CD1c-positive myeloid dendritic cell (primary cell): ENCODE measurements at regions not wholly inside any gene's neighbourhood (a gene's known extent, or its start where the extent isn't known, plus 50 kb on each side); places are given as distances from the start of the nearest gene placed in this dataset.
"Not testable (repeated sequence)": the region's sequence is repeated elsewhere in the genome, so short reads cannot be mapped to it uniquely, and the experiment has no call there.

Source experiments
- DNase-seq: peaks from one replicate; pipeline ENCODE4 v3.0.0-alpha.2; 2016; ENCODE audit errors: extremely low spot score

DNA sequence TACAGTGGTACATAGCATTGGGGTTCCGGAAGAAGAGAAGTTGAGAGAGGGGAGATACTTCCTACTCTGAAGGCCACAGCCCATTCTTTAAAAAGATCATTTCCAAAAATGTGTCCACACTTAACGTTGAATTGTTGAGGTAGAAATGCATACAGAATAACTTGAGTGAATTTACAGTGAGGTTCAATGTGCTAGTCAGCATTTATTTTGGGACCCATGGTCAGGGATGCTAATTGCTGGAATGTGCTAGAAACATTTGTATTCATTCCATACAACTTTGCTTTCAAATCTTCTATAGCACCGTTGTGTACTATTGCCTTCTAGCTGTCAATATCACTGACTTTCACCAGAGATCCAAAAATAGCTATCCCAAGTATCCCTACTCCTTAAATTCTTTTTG lies 325.9 kb downstream of the SATB2 start:
- no peak for DNase-seq

DNA sequence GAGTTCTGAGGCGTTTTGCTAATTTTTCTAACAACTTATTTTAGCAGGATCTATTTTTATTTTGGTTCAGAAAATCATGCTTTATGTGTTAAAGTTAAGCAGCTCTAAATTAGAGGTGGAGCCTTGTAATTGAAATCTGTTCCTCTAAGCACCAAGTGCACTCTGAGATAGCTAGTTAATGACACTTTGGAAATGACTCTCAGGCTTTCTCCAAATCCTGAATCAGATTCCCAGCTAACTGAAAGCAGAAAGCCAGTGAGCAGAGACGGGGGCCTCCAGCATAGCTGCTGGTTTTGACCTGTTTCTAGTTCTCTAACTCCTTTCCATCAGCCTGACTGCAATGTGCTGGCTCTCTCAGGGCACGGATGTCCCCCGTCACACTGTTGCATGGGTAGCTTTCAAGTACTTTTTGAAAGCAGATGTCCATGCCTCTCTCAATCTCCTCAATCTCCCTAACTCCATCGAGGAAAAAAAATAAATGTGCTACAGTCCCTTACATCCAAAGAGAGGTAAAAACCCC lies 326.5 kb downstream of the SATB2 start:
- no peak for DNase-seq

DNA sequence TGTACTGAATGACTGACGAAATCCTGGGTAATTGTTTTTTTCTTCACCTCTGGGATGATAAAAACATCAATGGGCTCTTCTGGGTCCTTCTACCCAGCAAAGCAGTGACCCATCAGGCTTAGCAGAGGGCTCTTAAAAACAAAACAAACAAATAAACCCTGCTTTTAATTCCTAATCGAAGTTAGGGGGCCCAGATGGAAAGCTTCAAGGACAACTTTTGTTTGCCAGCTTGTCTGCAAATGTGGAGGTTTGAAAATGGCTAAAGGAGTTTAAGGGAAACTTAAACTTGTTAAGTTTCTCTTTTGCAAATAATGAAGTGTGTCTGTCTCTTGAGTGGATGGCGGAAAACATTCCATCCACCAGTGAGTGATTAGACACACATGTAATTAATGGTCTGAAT lies 327.2 kb downstream of the SATB2 start:
- DNase-seq: no peak

DNA sequence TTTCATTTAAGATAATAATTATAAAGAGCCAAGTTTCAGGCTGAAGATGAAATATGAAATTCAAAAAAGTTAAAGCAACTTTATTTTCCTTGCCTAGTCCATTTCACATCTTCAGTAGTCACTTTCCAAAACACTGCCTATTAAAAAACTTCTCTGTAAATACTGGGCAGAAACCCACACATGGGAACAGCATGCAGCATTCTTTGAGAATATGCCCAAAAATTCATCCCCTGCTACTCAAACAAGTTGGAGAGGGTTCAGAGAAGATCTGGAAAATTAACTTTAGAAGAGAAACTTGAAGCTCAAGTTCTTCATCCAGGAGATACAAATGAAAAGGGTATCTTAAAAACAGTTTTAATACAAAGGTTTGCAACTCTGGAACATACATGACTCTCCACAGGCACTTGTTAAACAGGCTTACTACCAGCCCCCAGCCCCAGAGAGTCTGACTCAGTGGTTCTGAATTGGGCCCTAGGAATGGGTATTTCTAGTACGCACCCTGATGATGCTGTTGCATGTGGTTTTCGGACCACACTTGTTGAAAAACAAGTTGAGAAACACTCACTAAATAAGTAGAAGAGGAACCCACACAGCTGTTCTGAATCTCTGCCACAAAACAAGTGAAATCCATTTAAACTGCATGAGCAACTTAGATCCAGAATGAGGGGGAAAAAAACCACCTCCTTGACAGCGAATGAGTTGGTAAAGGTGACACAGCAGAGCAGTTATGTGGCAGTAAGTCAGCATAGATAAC lies 329.1 kb downstream of the SATB2 start:
- DNase-seq: no peak

DNA sequence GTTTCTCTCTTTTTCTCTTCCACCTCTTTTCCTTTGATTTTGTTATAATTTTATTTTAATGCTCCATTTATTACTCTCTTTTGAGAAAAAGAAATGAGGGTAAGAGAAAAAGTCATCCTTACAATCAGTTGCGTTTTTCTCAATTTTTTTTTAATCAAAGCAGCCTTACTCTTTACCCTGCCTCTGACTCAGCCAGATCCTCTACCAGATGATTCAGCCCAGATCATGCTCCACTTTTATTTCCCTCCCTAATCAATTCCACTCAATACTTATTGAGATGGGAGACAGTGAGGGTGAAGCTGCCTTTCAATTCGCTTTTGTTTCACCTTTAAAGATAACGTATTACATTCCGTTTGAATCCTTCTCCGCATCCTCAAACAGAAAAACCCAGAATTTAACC lies 337.9 kb downstream of the SATB2 start:
- DNase-seq: no peak

DNA sequence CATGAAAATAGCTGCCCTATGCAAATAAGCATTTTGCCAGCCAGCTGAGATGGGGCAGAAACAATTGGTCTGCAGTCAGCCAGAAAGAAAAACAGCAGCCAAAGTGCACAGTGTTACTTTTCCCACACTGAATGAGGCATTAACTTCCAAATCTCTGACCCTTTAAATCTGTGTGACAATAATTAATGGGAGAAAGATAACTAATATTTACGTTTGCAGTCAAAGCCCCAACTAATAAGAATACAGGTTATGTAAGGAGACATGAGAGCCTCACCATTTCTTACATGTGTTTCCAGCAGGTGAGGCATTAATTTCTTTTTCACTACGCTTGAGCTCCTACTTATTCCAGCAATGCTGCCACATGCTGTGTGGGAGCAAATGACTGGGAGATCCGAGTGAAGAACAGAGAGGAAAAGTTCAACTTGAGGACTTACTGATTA lies 339.0 kb downstream of the SATB2 start:
- DNase-seq: no peak

DNA sequence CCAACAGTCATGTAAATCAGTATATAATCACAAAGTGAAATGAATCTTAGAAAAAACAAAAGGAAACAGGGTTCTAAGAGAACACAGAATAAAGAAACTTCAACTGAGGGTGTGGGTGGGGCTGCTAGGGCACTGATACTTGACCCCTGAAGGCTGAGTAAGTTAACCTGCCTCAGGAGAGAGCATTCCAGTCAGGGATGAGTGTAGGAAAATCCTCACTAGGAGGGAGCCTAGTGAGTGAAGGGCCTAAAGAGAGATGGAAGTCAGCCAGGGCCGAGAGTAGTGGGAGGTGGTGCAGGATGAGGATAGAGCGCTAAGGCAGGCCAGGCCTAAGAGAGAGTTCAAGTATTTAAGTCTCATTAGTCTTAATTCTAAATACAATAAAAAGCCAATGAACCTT lies 342.6 kb downstream of the SATB2 start:
- DNase-seq: no peak

DNA sequence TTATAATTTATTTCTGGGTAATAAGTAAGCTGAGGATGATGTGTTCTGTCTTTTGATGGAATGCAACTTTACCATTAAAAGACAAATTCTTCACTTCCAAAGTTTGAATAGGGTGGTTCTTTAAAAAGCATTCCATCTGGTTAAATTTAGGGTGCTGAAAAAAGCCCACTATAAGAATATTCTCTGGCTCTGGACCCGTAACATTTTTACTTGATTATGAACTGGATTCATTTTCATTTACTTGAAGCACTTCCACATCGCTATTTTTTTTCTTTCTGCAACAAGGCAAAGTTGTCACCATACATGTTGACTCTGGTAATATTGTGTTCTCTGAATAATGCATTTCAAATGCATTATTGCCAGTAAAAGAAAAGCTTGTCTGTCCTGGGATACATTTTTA lies 344.6 kb downstream of the SATB2 start:
- DNase-seq: no peak

DNA sequence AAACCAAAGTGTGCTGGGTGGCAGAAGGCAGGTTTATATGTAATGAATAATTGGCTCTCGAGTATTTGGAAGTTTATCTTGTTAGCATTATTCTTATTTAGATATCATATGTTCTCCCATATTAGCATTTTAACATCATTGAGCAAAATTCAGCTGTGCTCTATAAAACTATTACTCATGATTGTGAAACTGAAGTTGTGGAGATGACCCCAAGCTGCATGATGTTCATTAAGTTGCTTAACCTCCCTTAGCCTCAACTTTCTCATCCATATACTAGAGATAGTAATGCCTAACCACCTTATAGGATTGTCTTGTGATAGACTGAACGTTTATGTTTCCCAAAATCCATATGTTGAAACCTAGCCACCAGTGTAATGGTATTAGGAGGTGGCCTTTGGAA lies 346.3 kb downstream of the SATB2 start:
- no peak for DNase-seq

DNA sequence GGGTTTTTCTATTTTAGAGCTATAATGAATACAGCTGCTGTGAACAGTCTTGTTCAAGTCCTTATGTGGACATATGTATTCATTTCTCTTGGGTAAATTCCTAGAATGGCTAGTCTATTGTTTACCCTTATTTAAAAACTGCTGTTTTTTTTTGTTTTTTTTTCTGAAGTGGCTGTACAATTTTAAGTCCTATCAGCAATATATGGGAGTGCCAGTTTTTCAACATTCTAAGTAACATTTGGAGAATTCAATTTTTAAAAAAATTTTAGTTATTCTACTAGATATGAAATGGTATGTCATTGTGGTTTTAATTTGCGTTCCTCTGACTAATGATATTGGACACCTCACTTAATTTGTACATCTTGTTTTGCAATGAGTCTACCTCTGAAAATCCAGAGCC lies 349.7 kb downstream of the SATB2 start:
- no peak for DNase-seq

DNA sequence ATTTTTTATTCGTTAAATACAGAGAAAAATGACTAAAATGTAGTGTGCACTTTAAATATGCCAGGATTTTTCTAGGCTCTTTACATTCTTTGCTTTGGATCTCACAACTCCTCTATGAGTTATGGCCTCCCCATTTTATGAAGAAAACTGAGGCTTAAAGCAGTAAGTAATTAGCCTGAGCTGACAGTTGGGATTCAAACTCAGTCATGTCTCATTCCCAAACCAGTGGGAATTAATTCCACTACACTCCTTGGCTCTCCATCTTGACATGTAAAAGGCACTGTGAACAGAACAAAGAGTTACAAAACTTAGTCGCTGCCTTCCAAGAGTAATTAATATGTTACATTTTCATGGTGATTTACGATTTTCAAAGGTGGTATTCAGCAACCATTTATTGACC lies 351.9 kb downstream of the SATB2 start:
- DNase-seq: no peak

DNA sequence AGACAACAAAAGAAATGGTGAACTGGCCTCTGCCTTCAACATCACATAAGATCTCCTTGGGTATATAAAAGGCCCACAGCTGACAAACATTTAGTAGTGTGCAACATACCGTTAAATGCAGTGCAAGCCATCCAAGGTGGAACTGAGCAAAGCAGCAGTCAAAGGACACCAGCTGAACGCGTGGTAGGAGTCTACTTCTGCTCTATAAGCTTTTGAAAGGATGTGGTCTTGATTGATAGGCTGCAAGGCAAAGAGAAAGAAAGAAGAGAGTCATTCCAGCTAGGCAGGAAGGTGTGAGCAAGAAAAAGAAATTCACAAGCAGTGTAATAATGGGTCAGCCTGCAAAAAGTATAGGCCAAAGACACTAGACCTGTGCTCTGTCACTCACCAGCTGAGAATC lies 356.3 kb downstream of the SATB2 start:
- DNase-seq: no peak

DNA sequence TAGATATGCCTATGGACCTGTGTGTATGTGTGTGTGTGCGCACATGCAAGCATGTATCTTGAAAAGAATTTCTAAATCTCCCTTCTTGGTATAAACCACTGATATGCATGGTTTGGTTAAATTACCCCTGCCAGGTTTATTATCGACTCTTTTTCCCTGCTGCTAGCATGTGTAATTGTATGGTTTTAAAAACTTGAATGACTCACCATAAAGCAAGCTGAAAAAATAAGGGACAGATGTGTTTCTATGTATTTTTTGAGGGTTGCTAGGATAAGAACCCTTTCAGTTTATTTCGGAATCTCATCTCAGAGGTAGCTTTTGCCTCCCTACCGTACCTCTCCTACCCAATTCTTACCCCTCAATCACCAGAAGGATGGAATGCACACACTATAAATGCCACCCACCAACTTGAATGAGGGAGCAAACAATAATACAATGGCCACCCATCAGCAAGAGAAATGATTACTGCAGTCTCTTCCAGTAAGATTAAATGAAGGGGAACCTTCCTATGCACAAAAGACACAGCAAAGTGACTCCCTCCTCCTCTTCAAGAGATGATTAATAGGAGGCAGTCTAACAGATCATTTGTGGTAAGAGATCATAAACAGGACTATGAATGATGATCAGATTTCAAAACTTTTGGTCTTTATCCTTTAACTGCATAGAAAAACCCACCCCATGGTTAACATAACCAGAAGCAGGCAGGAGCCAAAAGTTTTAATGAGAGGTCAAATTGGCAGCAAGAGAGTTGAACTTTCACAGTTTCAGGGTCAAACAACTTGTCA lies 357.2 kb downstream of the SATB2 start:
- DNase-seq: no peak

DNA sequence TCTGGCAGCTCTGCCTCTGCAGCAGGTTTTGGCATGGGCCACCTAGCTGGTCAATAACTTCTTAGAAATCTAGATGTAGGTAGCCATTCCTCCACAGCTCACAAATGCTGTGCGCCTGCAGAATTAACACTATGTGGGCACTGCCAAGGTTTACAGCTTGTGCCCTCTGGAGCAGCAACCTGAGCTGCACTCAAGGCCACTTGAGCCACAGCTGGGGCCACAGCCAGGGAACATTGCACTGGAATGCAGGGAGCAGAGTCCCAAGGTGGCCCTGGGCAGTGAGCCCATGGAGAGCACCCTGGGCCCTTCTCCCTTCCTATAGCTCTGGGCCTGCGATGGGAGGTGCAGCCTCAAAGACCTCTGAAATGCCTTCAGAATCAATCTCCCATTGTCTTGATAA lies 365.3 kb downstream of the SATB2 start:
- DNase-seq: no peak

DNA sequence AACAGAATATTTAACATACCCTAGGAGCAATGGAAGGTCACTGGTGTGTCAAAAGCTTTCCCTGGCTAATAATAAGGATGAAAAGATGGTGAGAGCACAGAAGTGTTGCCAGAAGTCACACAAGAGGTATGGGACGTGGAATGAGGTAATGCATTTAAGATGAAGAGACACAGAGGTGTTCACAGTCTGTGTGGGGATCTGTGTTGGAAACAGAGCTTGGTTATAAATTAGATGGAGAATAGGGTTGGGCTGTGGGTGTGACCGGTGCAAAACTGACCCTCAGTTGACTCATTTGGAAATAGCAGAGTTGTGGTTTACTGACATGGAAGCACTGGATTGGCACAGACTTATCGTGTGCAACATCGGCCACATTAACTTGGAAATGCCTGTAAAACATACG lies 372.5 kb downstream of the SATB2 start:
- DNase-seq: no peak

DNA sequence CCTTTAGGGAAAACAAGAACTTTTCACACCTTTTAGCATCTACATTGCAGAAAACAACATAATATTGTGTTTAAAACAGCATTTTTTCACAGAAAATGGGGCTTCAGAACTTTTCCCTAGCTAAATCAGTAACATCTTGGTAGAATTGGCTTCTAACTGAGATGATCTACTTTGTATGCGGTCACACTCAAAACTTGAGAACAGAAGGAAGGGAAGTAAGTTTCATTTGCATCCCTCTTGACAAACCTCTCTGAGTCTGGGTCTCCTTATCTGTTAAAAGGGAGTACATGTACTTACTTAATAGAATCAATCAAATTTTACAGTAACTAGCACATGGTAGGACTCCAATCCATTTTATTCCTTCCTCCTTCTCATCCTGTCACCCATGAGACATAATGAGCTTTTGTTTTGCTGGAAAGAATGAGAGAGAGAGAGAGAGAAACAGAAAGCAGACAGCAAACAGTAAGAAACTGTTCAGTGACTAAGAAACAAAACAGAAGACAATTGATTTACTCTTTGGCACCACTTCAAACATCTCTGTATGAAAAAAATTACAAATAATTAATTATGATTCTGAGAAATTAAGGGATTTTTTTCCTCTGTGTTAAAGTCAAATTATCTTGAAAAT lies 387.3 kb downstream of the SATB2 start:
- no peak for DNase-seq

DNA sequence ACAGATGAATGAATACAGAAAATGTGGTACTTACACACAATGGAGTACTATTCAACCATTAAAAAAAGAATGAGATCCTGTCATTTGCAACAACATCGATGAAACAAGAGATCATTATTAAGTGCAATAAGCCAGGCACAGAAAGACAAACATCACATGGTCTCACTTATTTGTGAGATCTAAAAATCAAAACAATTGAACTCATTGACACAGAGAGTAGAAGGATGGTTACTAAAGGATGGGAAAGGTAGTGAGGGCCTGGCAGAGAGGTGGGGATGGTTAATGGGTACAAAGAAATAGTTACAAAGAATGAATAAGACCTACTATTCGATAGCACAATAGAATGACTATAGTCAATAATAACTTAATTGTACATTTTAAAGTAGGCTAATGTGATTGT lies 393.5 kb downstream of the SATB2 start:
- no peak for DNase-seq

DNA sequence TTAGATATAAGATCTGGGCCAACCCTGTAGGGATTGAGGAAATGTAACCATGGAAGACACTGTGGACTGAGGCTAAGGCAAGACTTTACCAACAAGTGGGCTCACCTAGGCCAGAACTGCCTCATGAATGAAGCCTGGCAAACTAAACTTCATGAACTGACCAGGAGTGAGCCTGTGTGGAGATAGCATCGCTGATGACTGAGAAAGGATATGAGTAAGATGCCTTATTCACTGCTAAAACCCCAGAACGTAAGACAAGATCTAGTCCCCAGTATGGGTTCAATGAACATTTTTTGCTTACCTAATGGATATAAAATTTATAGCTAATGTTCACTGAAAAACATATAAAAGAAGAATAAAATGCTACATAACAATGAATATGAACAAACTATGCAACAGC lies 399.8 kb downstream of the SATB2 start:
- DNase-seq: no peak

DNA sequence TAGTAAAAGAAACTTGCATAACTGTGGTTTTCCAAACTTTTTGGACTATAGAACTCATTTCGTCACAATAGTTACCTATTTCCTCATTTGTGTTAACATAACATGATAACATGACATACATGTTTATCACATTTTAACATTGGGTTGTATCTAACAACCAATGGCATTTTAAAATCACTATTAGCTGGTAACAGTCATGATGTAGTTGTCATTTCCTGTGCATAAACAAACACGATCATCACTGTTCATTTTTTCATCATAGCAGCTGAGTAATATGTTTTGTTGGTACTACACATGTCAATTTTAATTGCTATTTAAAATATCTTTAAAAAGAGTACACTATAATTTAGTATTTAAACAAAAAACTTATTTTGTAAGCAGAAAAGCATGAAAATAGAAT lies 402.4 kb downstream of the SATB2 start:
- no peak for DNase-seq

DNA sequence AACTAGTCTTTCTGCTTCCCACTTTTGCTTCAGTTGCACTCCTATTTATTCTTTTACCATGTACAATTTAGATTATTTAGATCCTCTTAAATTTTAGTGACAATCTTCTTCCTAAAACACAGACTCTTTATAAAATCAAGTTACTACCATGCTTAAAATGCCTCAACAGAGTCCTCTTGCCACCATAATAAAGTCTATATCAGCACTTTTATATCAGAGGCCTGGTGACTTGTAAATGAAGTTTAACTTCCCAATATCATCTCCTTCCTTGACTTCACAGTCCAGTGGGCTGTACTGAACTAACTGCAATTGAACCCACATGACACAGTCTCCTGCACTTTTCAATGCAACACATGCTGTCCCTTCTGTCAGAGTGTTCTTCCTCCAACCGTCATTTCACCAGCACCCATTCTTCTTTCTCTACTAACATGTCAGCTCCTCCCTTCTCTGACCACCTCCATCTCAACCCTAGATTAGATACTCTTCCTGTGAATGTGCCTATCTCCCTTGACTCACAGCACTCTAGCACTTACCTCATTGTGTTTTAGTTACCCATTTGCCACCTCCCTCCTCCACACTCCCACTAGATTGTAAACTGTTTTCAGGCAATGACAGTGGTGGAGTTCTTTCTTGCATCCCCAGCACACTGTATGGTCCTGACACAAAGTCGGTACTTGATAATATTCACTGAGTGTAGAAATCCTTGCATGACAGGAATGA lies 414.9 kb downstream of the SATB2 start:
- no peak for DNase-seq

DNA sequence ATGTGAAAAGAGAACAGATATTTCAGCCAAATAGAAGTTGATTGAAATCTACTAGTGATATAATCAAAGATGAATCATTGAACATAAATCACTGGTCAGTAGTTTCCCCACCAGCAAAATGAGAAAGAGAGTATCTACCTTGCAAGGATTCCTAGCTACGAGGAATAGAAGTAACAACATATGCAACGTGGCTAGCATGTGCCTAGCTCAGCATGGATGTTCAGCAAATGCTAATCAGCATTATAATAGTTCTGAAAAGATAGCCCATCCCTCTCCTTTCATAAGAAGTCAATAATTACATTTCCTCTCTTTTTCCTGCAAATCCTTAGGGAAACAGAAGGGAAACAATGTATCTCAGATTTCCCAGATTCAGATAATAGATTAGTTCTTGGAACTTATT lies 417.2 kb downstream of the SATB2 start:
- DNase-seq: no peak

DNA sequence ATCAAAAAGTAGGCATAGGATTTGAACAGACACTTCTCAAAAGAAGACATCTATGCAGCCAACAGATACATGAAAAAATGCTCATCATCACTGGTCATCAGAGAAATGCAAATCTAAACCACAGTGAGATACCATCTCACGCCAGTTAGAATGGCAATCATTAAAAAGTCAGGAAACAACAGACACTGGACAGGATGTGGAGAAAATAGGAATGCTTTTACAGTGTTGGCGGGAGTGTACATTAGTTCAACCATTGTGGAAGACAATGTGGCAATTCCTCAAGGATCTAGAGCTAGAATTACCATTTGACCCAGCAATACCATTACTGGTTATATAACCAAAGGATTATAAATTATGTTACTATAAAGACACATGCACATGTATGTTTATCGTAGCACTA lies 424.0 kb downstream of the SATB2 start:
- not testable (repeated sequence) for DNase-seq
